GM12801 (cell line): ENCODE measurements at regions not wholly inside any gene's neighbourhood (a gene's known extent, or its start where the extent isn't known, plus 50 kb on each side); places are given as distances from the start of the nearest gene placed in this dataset.

Experiments used
- CTCF ChIP-seq: IDR thresholded peaks from one replicate; pipeline ENCODE4 v1.5.1; 2011; ENCODE audit warnings: control low read depth; ENCODE audit not compliant: insufficient read length; ENCODE audit errors: extremely low read depth

GRCh38 chr15:94070356-94071295 is 160.7 kb upstream of the MCTP2 start:
- no peak for TF ChIP-seq CTCF

GRCh38 chr15:94069844-94070243 is 161.5 kb upstream of the MCTP2 start:
- TF ChIP-seq CTCF, result no peak

GRCh38 chr15:94066811-94067210 is 164.6 kb upstream of the MCTP2 start:
- no peak for TF ChIP-seq CTCF

- no peak for TF ChIP-seq CTCF
Observed at GRCh38 chr15:94066046-94066445, 165.3 kb upstream of the MCTP2 start.

- TF ChIP-seq CTCF, result no peak
Observed at GRCh38 chr15:94064676-94065313, 166.6 kb upstream of the MCTP2 start.

GRCh38 chr15:94061041-94061440 is 170.3 kb upstream of the MCTP2 start:
- no peak for TF ChIP-seq CTCF

GRCh38 chr15:94059013-94059587 is 172.3 kb upstream of the MCTP2 start:
- TF ChIP-seq CTCF, result no peak
